K562 (cell line): ENCODE measurements at regions not wholly inside any gene's neighbourhood (a gene's known extent, or its start where the extent isn't known, plus 50 kb on each side); places are given as distances from the start of the nearest gene placed in this dataset.

Source experiments
- ATAC-seq: fragments of 200-7000 bp; cut with Tn5 transposase; 3 replicates; pipeline ENCODE4 v1.9.1; 2020; ENCODE audit warnings: moderate library complexity
- BruUV-seq: library from RNA; stranded (reverse); fragments of 400-500 nt; replicated peaks from 2 replicates; lab custom pipeline; 2021; lab: Mats Ljungman, UMichigan
- CTCF ChIA-PET: fragments of 300-600 bp; formaldehyde crosslinking; extraction: SDS; loops from one replicate; lab custom pipeline; 2021; ENCODE audit warnings: low intra/inter-chr PET ratio; lab: Yijun Ruan, JAX
- POLR2A ChIA-PET: fragments of 300-600, 350-650 bp; sonication (Branson Sonifier 250); formaldehyde crosslinking; extraction: SDS; loops from one replicate; lab custom pipeline; 2021; ENCODE audit warnings: antibody characterized with exemption, inconsistent platforms; lab: Yijun Ruan, JAX
- DNase-seq, 4 experiments: peaks; one replicate each; pipeline versions ENCODE4 v3.0.0 to v3.0.0-alpha.2; 2011 to 2018; ENCODE audit warnings: low spot score in 3 of 4, mixed read lengths in 3 of 4; ENCODE audit errors: extremely low read depth in 1 of 4
- FAIRE-seq: peaks from 2 replicates; lab custom pipeline; 2011; peaks lifted over from hg19 to GRCh38; lab: Jason Lieb, UNC
- H2AFZ ChIP-seq: 2 replicates; pipeline ENCODE4 v1.6.0; 2011; ENCODE audit warnings: low read depth, low read length, control low read depth, inconsistent platforms
- H3K27ac ChIP-seq: fragments of 200-600 bp; 3 replicates; pipeline ENCODE4 v1.8.0; 2011; ENCODE audit warnings: low read depth, mild to moderate bottlenecking, control low read depth, inconsistent platforms, low read length, moderate library complexity, mixed read lengths; ENCODE audit errors: extremely low read depth
- H3K27me3 ChIP-seq, 2 experiments: fragments of 300-600 bp in 1 of 2; 2 replicates in 1 of 2; 3 replicates in 1 of 2; pipeline versions ENCODE4 v1.6.0 to v1.8.0; 2011; ENCODE audit warnings: inconsistent platforms in 2 of 2, low read length in 2 of 2, mild to moderate bottlenecking in 1 of 2, mixed read lengths in 1 of 2, moderate library complexity in 1 of 2; ENCODE audit not compliant: control insufficient read depth in 2 of 2, insufficient read depth in 2 of 2
- H3K36me3 ChIP-seq: fragments of 300-600 bp; 3 replicates; pipeline ENCODE4 v1.8.0; 2011; ENCODE audit warnings: mild to moderate bottlenecking, low read length, inconsistent platforms; ENCODE audit not compliant: control insufficient read depth, insufficient read depth
- H3K4me1 ChIP-seq, 2 experiments: fragments of 200-600 bp in 1 of 2; replicated peaks in 1 of 2; 2 replicates in 1 of 2; 3 replicates in 1 of 2; pipeline versions ENCODE4 v1.5.1 to v1.8.0; 2011; ENCODE audit warnings: inconsistent platforms in 2 of 2, low read length in 2 of 2, mild to moderate bottlenecking in 1 of 2, mixed read lengths in 1 of 2, moderate library complexity in 1 of 2; ENCODE audit not compliant: control insufficient read depth in 2 of 2, insufficient read depth in 2 of 2
- H3K4me2 ChIP-seq: 2 replicates; pipeline ENCODE4 v1.6.1; 2011; ENCODE audit warnings: low read length, control low read depth, inconsistent platforms, mixed read lengths; ENCODE audit not compliant: insufficient read depth
- H3K4me3 ChIP-seq: fragments of 200-600 bp; sonication (generic), shearing (Covaris generic); 2 replicates; pipeline ENCODE4 v1.5.1; 2016; ENCODE audit warnings: control low read depth, inconsistent platforms
- H3K79me2 ChIP-seq: fragments of 200-600 bp; 3 replicates; pipeline ENCODE4 v1.8.0; 2011; ENCODE audit warnings: low read length, inconsistent platforms; ENCODE audit not compliant: control insufficient read depth, insufficient read depth
- H3K9ac ChIP-seq, 2 experiments: 2 replicates each; pipeline versions ENCODE4 v1.6.0 to v1.6.1; 2011; ENCODE audit warnings: low read depth in 2 of 2, low read length in 2 of 2, control low read depth in 1 of 2, inconsistent platforms in 1 of 2, mild to moderate bottlenecking in 1 of 2, mixed read lengths in 1 of 2; ENCODE audit not compliant: insufficient read depth in 1 of 2
- H3K9me1 ChIP-seq: one replicate; pipeline ENCODE4 v1.6.0; 2011; ENCODE audit warnings: inconsistent platforms, mild to moderate bottlenecking, low read length, moderate library complexity; ENCODE audit not compliant: control insufficient read depth, insufficient read depth
- H3K9me3 ChIP-seq: replicated peaks from 2 replicates; pipeline ENCODE4 v1.5.1; 2011; ENCODE audit warnings: low read depth, low read length, inconsistent platforms; ENCODE audit not compliant: control insufficient read depth, insufficient read depth
- H4K20me1 ChIP-seq: replicated peaks from 2 replicates; pipeline ENCODE4 v1.6.1; 2011; ENCODE audit warnings: low read length, inconsistent platforms, mixed read lengths; ENCODE audit not compliant: control insufficient read depth, insufficient read depth
- ARHGAP35 ChIP-seq: fragments of 450-650 bp; IDR thresholded peaks from 2 replicates; pipeline ENCODE4 v1.6.1; 2018; ENCODE audit not compliant: partially characterized antibody
- C11orf30 ChIP-seq: fragments of 450-650 bp; IDR thresholded peaks from 2 replicates; pipeline ENCODE4 v1.6.1; 2016; ENCODE audit warnings: low read depth, mild to moderate bottlenecking
- GABPA ChIP-seq: fragments of 200-800 bp; sonication (Bioruptor generic); conservative IDR thresholded peaks from 2 replicates; pipeline ENCODE4 v1.6.1; 2016; ENCODE audit warnings: low read depth, missing genetic modification characterization, missing compliant biosample characterization
- HNRNPUL1 ChIP-seq: fragments of 200-400 bp; formaldehyde crosslinking; IDR thresholded peaks from 2 replicates; pipeline ENCODE4 v1.6.1; 2017; ENCODE audit warnings: low read length
- KLF10 ChIP-seq: fragments of 250-450 bp; sonication (Bioruptor Pico); IDR thresholded peaks from 2 replicates; pipeline ENCODE4 v1.6.1; 2021; ENCODE audit warnings: matching md5 sums
- MCM7 ChIP-seq, 2 experiments: fragments of 450-650 bp; IDR thresholded peaks; 2 replicates each; pipeline ENCODE4 v1.6.1; 2016 to 2018
- PURB ChIP-seq: sonication (generic); formaldehyde crosslinking; IDR thresholded peaks from 2 replicates; pipeline ENCODE4 v1.9.0; 2021; ENCODE audit warnings: low read depth, mild to moderate bottlenecking, missing genetic modification reagents
- REST ChIP-seq, 2 experiments: fragments of 450-650 bp; formaldehyde crosslinking in 1 of 2; IDR thresholded peaks; 2 replicates each; pipeline versions ENCODE4 v1.4.0 to v1.6.1; 2014 to 2020; ENCODE audit warnings: mild to moderate bottlenecking in 2 of 2, borderline replicate concordance in 1 of 2, low read depth in 1 of 2
- TAL1 ChIP-seq: fragments of 450-650 bp; IDR thresholded peaks from 2 replicates; pipeline ENCODE4 v1.6.1; 2016; ENCODE audit warnings: mild to moderate bottlenecking
- TEAD2 ChIP-seq: fragments of 450-650 bp; IDR thresholded peaks from 2 replicates; pipeline ENCODE4 v1.6.1; 2016; ENCODE audit warnings: missing genetic modification characterization, control low read depth, missing compliant biosample characterization
- THRAP3 ChIP-seq: fragments of 450-650 bp; IDR thresholded peaks from 2 replicates; pipeline ENCODE4 v1.6.1; 2016; ENCODE audit warnings: mild to moderate bottlenecking, inconsistent platforms, borderline replicate concordance
- ZNF311 ChIP-seq: fragments of 250-450 bp; sonication (Bioruptor Pico); IDR thresholded peaks from 2 replicates; pipeline ENCODE4 v1.4.0; 2020; ENCODE audit warnings: mild to moderate bottlenecking, moderate library complexity
- ZNF644 ChIP-seq: fragments of 200-800 bp; sonication (Bioruptor generic); IDR thresholded peaks from 2 replicates; pipeline ENCODE4 v1.6.1; 2016; ENCODE audit warnings: low read depth, missing genetic modification characterization, missing compliant biosample characterization
- ZNF717 ChIP-seq: fragments of 250-450 bp; sonication (Bioruptor Pico); IDR thresholded peaks from 2 replicates; pipeline ENCODE4 v1.5.0; 2021
- WGBS: fragments of 100-300 bp; shearing (Covaris generic); methylation state at CpG from one replicate; pipeline ENCODE4 v1.1.6; 2016; ENCODE audit warnings: low coverage, mixed read lengths; ENCODE audit not compliant: insufficient coverage; ENCODE audit errors: missing lambda C conversion rate; 5-methylcytosine and 5-hydroxymethylcytosine counted together
- in situ Hi-C: fragments of 300-500 bp; cut with MboI; formaldehyde crosslinking; loops from 4 replicates; pipeline ENCODE4 v1.15.0; 2018; ENCODE audit warnings: inconsistent platforms, mixed read lengths
- intact Hi-C: fragments of 100-400 bp; cut with micrococcal nuclease; formaldehyde crosslinking; loops from 2 replicates; pipeline ENCODE4 v1.14.2; 2022

- no peak for TF ChIP-seq TAL1
- no peak for TF ChIP-seq THRAP3
- TF ChIP-seq ARHGAP35, result no peak
- 0 out of 2 replicates have a peak, but pooled peaks have one; percentile 30 for TF ChIP-seq ZNF311
- no peak for TF ChIP-seq ZNF717 (CRISPR knock-in tag)
- TF ChIP-seq HNRNPUL1, result no peak
- TF ChIP-seq GABPA (tag), result no peak
- no peak for TF ChIP-seq PURB
- no peak for TF ChIP-seq KLF10 (CRISPR knock-in tag)
These were observed 127.3 kb downstream of the RAP2B start (continued) for GRCh38 chr3:153289334-153289808.

GRCh38 chr3:153290268-153291015 is 128.4 kb downstream of the RAP2B start:
- no peak overlapping the region for H3K27ac ChIP-seq
- intact Hi-C loops (loop anchor here (1.0 to 5.0 kb wide), 4 partner anchors 68 to 307 kb away; no protein-coding TSS in a partner anchor), in situ Hi-C loops (loop anchor here (25.0 kb wide), 1 partner anchor 253 kb away; no protein-coding TSS in a partner anchor)
- no peaks in the 10 kb centered on the region for H3K36me3 ChIP-seq
- no peaks in the 10 kb centered on the region for H3K9me1 ChIP-seq
- ChIA-PET CTCF (interaction anchor here (1.7 kb wide), 1 partner anchor 265 kb away, joined by 6 read pairs; no protein-coding TSS in a partner anchor), POLR2A (no interaction called here)
- H3K9me3 ChIP-seq, result no peaks in the 10 kb centered on the region
- H3K4me1 ChIP-seq, result peaks cover 0 to 26% of the 10 kb centered on the region in 2 experiments; a peak in 2 of 5 replicates
- H3K27me3 ChIP-seq, result no peaks in the 10 kb centered on the region
- FAIRE-seq, result peak; percentile 42
- H4K20me1 ChIP-seq, result no peaks in the 10 kb centered on the region
- 0 out of 2 replicates have a peak overlapping the region, but pooled peaks have one; percentile 10 for H2AFZ ChIP-seq
- H3K9ac ChIP-seq, result no peak overlapping the region
- 6% methylated on average over 1 of the region's 1 CpG for WGBS
- no peak overlapping the region for H3K4me3 ChIP-seq
- no peaks in the 10 kb centered on the region for H3K79me2 ChIP-seq
- BruUV-seq, result no TSS peak
- peak; percentile 57 for ATAC-seq
- no peak overlapping the region for H3K4me2 ChIP-seq
- DNase-seq, result peak in 3 of 4 experiments; percentile 21 to 54 (median 23)
- TF ChIP-seq MCM7 (IDR thresholded peaks at IDR 0.05) (no peak), ZNF644 (tag) (no peak), TEAD2 (tag) (no peak), C11orf30 (no peak), REST (IDR thresholded peaks at IDR 0.05; ENCODE audit: borderline replicate concordance) (peak; percentile 72; the same call in 1 of the 2 replicates), REST (CRISPR knock-in tag; IDR thresholded peaks at IDR 0.05; ENCODE audit: low read depth) (no peak)
